Tibial nerve (tissue), 4 donors: ENCODE measurements at regions not wholly inside any gene's neighbourhood (a gene's known extent, or its start where the extent isn't known, plus 50 kb on each side); places are given as distances from the start of the nearest gene placed in this dataset.

Experiments used
- EP300 ChIP-seq, 2 donors: sonication (generic); formaldehyde crosslinking; IDR thresholded peaks; one replicate each; pipeline ENCODE4 v1.6.1; 2017; ENCODE audit warnings: antibody characterized with exemption in 2 of 2, mild to moderate bottlenecking in 1 of 2
- TF ChIP-seq, protein P1 (sequence below), 5 experiments: fragments of 200-600 bp in 3 of 5; fragments of 450-650 bp in 2 of 5; sonication (generic) in 3 of 5; IDR thresholded peaks; one replicate each; pipeline ENCODE4 v1.5.1; 2016 to 2019; ENCODE audit warnings: antibody characterized with exemption in 5 of 5, mild to moderate bottlenecking in 3 of 5, moderate library complexity in 2 of 5

DNA sequence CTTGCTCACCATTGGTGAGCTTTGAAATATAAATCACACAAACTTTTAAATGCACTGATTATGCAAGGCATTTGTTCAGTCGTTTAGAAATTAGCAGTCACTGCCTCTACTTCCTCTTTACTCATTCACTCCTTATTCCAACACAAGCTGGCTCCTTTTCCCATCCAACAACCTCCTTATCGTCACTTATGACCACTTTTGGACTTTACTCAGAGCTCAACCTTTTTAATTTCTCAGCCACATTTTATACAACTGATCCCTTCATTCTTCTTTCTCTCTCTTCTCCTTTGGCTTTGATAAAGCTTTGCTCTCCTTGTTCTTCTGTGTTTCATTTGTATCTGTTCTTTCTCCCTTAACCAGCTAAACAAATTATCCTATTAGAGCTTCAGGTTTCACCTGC is 126.4 kb upstream of the PLEKHA5 start:
- TF ChIP-seq, protein P1, sequence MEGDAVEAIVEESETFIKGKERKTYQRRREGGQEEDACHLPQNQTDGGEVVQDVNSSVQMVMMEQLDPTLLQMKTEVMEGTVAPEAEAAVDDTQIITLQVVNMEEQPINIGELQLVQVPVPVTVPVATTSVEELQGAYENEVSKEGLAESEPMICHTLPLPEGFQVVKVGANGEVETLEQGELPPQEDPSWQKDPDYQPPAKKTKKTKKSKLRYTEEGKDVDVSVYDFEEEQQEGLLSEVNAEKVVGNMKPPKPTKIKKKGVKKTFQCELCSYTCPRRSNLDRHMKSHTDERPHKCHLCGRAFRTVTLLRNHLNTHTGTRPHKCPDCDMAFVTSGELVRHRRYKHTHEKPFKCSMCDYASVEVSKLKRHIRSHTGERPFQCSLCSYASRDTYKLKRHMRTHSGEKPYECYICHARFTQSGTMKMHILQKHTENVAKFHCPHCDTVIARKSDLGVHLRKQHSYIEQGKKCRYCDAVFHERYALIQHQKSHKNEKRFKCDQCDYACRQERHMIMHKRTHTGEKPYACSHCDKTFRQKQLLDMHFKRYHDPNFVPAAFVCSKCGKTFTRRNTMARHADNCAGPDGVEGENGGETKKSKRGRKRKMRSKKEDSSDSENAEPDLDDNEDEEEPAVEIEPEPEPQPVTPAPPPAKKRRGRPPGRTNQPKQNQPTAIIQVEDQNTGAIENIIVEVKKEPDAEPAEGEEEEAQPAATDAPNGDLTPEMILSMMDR (IDR thresholded peaks at IDR 0.05): no peak
- no peak for TF ChIP-seq EP300 (IDR thresholded peaks at IDR 0.05)
